ENCODE measurements at regions not wholly inside any gene's neighbourhood (a gene's known extent, or its start where the extent isn't known, plus 50 kb on each side); places are given as distances from the start of the nearest gene placed in this dataset.

DNA sequence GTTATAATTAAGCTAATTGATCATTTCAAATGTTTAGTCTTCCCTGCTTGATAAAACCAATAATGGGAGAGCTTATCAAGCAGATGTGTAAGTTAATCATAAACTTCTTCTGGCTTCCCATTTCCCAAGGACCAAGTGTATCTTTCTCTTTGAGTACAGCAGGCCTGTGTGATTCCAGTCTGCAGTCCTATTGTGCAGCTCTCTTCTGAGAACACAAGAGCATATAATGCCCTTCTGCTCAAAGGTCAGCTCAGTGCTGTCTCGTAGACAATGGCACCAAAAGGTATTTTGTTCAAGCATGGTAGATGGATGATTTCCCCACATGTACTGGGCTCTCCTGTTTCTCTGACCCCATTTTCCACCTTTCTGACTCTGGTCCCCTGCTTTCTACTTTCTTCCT is 101.8 kb upstream of the DYRK2 start:
- TF ChIP-seq, protein P1, sequence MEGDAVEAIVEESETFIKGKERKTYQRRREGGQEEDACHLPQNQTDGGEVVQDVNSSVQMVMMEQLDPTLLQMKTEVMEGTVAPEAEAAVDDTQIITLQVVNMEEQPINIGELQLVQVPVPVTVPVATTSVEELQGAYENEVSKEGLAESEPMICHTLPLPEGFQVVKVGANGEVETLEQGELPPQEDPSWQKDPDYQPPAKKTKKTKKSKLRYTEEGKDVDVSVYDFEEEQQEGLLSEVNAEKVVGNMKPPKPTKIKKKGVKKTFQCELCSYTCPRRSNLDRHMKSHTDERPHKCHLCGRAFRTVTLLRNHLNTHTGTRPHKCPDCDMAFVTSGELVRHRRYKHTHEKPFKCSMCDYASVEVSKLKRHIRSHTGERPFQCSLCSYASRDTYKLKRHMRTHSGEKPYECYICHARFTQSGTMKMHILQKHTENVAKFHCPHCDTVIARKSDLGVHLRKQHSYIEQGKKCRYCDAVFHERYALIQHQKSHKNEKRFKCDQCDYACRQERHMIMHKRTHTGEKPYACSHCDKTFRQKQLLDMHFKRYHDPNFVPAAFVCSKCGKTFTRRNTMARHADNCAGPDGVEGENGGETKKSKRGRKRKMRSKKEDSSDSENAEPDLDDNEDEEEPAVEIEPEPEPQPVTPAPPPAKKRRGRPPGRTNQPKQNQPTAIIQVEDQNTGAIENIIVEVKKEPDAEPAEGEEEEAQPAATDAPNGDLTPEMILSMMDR (IDR thresholded peaks at IDR 0.05; ENCODE audit: extremely low read depth in 1 of 2, insufficient read depth in 1 of 2, low read depth in 1 of 2, low read length in 2 of 2), result no peak
- TF ChIP-seq POLR2A (IDR thresholded peaks at IDR 0.05; ENCODE audit: low read depth, low read length) (no peak), POLR2AphosphoS5 (IDR thresholded peaks at IDR 0.05; ENCODE audit: insufficient read depth, low read depth, low read length) (no peak), EZH2 (IDR thresholded peaks at IDR 0.05; ENCODE audit: borderline replicate concordance, low read depth, low read length, severe bottlenecking) (no peak), FOS (IDR thresholded peaks at IDR 0.05; ENCODE audit: borderline replicate concordance, insufficient read depth, low read length) (no peak), JUN (IDR thresholded peaks at IDR 0.05; ENCODE audit: borderline replicate concordance, insufficient read depth, insufficient read length, low read depth) (no peak), GATA2 (IDR thresholded peaks at IDR 0.05; ENCODE audit: insufficient read depth, insufficient read length, low read depth, low read length) (no peak), MYC (IDR thresholded peaks at IDR 0.05; ENCODE audit: low read depth, low read length) (no peak)
- TF ChIP-seq, protein P2, sequence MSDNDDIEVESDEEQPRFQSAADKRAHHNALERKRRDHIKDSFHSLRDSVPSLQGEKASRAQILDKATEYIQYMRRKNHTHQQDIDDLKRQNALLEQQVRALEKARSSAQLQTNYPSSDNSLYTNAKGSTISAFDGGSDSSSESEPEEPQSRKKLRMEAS (IDR thresholded peaks at IDR 0.05; ENCODE audit: insufficient read depth, insufficient read length), result no peak
